BLaER1 (cell line): ENCODE measurements at regions not wholly inside any gene's neighbourhood (a gene's known extent, or its start where the extent isn't known, plus 50 kb on each side); places are given as distances from the start of the nearest gene placed in this dataset.
A peak's percentile ranks its signal among the peaks of the same experiment; 100 is the strongest.
"Not testable (repeated sequence)": the region's sequence is repeated elsewhere in the genome, so short reads cannot be mapped to it uniquely, and the experiment has no call there.

Source experiments
- H3K27ac ChIP-seq: shearing (Covaris generic); formaldehyde crosslinking; 2 replicates; pipeline ENCODE4 v1.8.1; 2022
- H3K27me3 ChIP-seq: shearing (Covaris generic); formaldehyde crosslinking; 2 replicates; pipeline ENCODE4 v1.8.1; 2022
- H3K36me3 ChIP-seq: shearing (Covaris generic); formaldehyde crosslinking; 2 replicates; pipeline ENCODE4 v1.8.1; 2022
- H3K4me1 ChIP-seq: shearing (Covaris generic); formaldehyde crosslinking; 2 replicates; pipeline ENCODE4 v1.8.1; 2022
- H3K4me2 ChIP-seq: shearing (Covaris generic); formaldehyde crosslinking; 2 replicates; pipeline ENCODE4 v1.8.1; 2022
- H3K4me3 ChIP-seq: shearing (Covaris generic); formaldehyde crosslinking; 2 replicates; pipeline ENCODE4 v1.8.1; 2022
- H3K9ac ChIP-seq: shearing (Covaris generic); formaldehyde crosslinking; 2 replicates; pipeline ENCODE4 v1.8.1; 2022
- H3K9me3 ChIP-seq: shearing (Covaris generic); formaldehyde crosslinking; 2 replicates; pipeline ENCODE4 v1.8.1; 2022
- H4K20me1 ChIP-seq: shearing (Covaris generic); formaldehyde crosslinking; 2 replicates; pipeline ENCODE4 v1.8.1; 2022
- Cebpa-rat ChIP-seq: shearing (Covaris generic); IDR thresholded peaks from 2 replicates; pipeline ENCODE4 v1.8.1; 2022

- no peak for TF ChIP-seq Cebpa-rat
Measured at GRCh38 chr10:45564303-45564959, 108.1 kb downstream of the ZFAND4 start.

GRCh38 chr10:45561952-45562351 lies 110.6 kb downstream of the ZFAND4 start:
- Histone ChIP-seq H3K4me1 (peaks cover 16% of the 10 kb centered on the region), H3K4me2 (no peak overlapping the region), H3K9ac (no peak overlapping the region), H3K27ac (no peak overlapping the region), H3K9me3 (peaks cover 11% of the 10 kb centered on the region), H3K4me3 (no peak overlapping the region), H3K27me3 (no peaks in the 10 kb centered on the region), H4K20me1 (no peaks in the 10 kb centered on the region; the same call in 1 of the 2 replicates), H3K36me3 (peaks cover 8% of the 10 kb centered on the region)
- no peak for TF ChIP-seq Cebpa-rat

More at GRCh38 chr10:45564303-45564959, 108.1 kb downstream of the ZFAND4 start:
- no peaks in the 10 kb centered on the region for H3K27me3 ChIP-seq
- H3K9ac ChIP-seq, result no peak overlapping the region
- peaks cover 8% of the 10 kb centered on the region for H3K36me3 ChIP-seq
- no peak overlapping the region for H3K4me3 ChIP-seq
- H3K4me1 ChIP-seq, result no peaks in the 10 kb centered on the region
- no peak overlapping the region for H3K4me2 ChIP-seq
- no peak overlapping the region for H3K27ac ChIP-seq
- H3K9me3 ChIP-seq, result peaks cover 15% of the 10 kb centered on the region
- H4K20me1 ChIP-seq, result no peaks in the 10 kb centered on the region; the same call in 1 of the 2 replicates

- Histone ChIP-seq H3K4me3 (no peak overlapping the region), H3K36me3 (peaks cover 8% of the 10 kb centered on the region), H4K20me1 (no peaks in the 10 kb centered on the region; the same call in 1 of the 2 replicates), H3K4me1 (peaks cover 17% of the 10 kb centered on the region), H3K9me3 (peaks cover 11% of the 10 kb centered on the region), H3K9ac (no peak overlapping the region), H3K27ac (no peak overlapping the region), H3K4me2 (no peak overlapping the region), H3K27me3 (no peaks in the 10 kb centered on the region)
- no peak for TF ChIP-seq Cebpa-rat
Measured at GRCh38 chr10:45560262-45560661, 112.3 kb downstream of the ZFAND4 start.

- no peak overlapping the region for H3K9ac ChIP-seq
- peaks cover 8% of the 10 kb centered on the region for H3K36me3 ChIP-seq
- peaks cover 11% of the 10 kb centered on the region for H3K9me3 ChIP-seq
- no peaks in the 10 kb centered on the region for H3K27me3 ChIP-seq
- TF ChIP-seq Cebpa-rat, result no peak
- H3K27ac ChIP-seq, result no peak overlapping the region
- peaks cover 17% of the 10 kb centered on the region for H3K4me1 ChIP-seq
- no peak overlapping the region for H3K4me3 ChIP-seq
- H3K4me2 ChIP-seq, result peak overlapping the region; percentile 72; the same call in 1 of the 2 replicates
- no peaks in the 10 kb centered on the region; the same call in 1 of the 2 replicates for H4K20me1 ChIP-seq
Measured at GRCh38 chr10:45558425-45558824, 114.1 kb downstream of the ZFAND4 start.

GRCh38 chr10:45557275-45557905 lies 115.2 kb downstream of the ZFAND4 start:
- Histone ChIP-seq H3K27ac (peak overlapping the region; percentile 5; the same call in 1 of the 2 replicates), H3K4me2 (peak overlapping the region; percentile 72)

GRCh38 chr10:45555795-45556194 lies 116.8 kb downstream of the ZFAND4 start:
- Histone ChIP-seq H3K4me2 (no peak overlapping the region), H3K4me3 (no peak overlapping the region), H3K36me3 (peaks cover 8% of the 10 kb centered on the region), H3K9ac (no peak overlapping the region), H4K20me1 (no peaks in the 10 kb centered on the region), H3K9me3 (peaks cover 11% of the 10 kb centered on the region), H3K27me3 (no peaks in the 10 kb centered on the region), H3K27ac (no peak overlapping the region), H3K4me1 (peaks cover 17% of the 10 kb centered on the region)
- TF ChIP-seq Cebpa-rat, result no peak

More at GRCh38 chr10:45557275-45557905, 115.2 kb downstream of the ZFAND4 start:
- Histone ChIP-seq H3K27me3 (no peaks in the 10 kb centered on the region), H3K9ac (no peak overlapping the region), H4K20me1 (no peaks in the 10 kb centered on the region), H3K4me3 (no peak overlapping the region), H3K36me3 (peaks cover 8% of the 10 kb centered on the region), H3K4me1 (peaks cover 17% of the 10 kb centered on the region), H3K9me3 (peaks cover 11% of the 10 kb centered on the region)
- no peak for TF ChIP-seq Cebpa-rat

- not testable (repeated sequence) for H3K27ac ChIP-seq, H3K27me3 ChIP-seq, H4K20me1 ChIP-seq, H3K9ac ChIP-seq, H3K36me3 ChIP-seq, H3K9me3 ChIP-seq, H3K4me3 ChIP-seq, H3K4me2 ChIP-seq
- H3K4me1 ChIP-seq, result peaks cover 17% of the 10 kb centered on the region
Measured at GRCh38 chr10:45555332-45555731, 117.2 kb downstream of the ZFAND4 start.

- Histone ChIP-seq H3K4me2 (no peak overlapping the region), H3K4me3 (no peak overlapping the region), H3K9ac (no peak overlapping the region), H3K36me3 (peaks cover 8% of the 10 kb centered on the region; the same call in 1 of the 2 replicates), H3K9me3 (no peaks in the 10 kb centered on the region), H3K27me3 (no peaks in the 10 kb centered on the region), H3K4me1 (peaks cover 17% of the 10 kb centered on the region), H4K20me1 (no peaks in the 10 kb centered on the region), H3K27ac (no peak overlapping the region)
- no peak for TF ChIP-seq Cebpa-rat
Measured at GRCh38 chr10:45553613-45554012, 119.0 kb downstream of the ZFAND4 start.

GRCh38 chr10:45553155-45553554 lies 119.4 kb downstream of the ZFAND4 start:
- Histone ChIP-seq H3K4me3 (no peak overlapping the region), H3K9me3 (no peaks in the 10 kb centered on the region), H3K27me3 (no peaks in the 10 kb centered on the region), H3K4me1 (peaks cover 13% of the 10 kb centered on the region), H3K4me2 (no peak overlapping the region), H4K20me1 (no peaks in the 10 kb centered on the region), H3K27ac (no peak overlapping the region), H3K36me3 (peaks cover 8% of the 10 kb centered on the region; the same call in 1 of the 2 replicates), H3K9ac (no peak overlapping the region)
- no peak for TF ChIP-seq Cebpa-rat

- Histone ChIP-seq H3K9me3 (no peaks in the 10 kb centered on the region), H3K27me3 (no peaks in the 10 kb centered on the region), H3K4me2 (no peak overlapping the region), H4K20me1 (no peaks in the 10 kb centered on the region), H3K27ac (no peak overlapping the region), H3K36me3 (peaks cover 8% of the 10 kb centered on the region; the same call in 1 of the 2 replicates), H3K4me3 (no peak overlapping the region), H3K4me1 (peaks cover 6% of the 10 kb centered on the region), H3K9ac (no peak overlapping the region)
- no peak for TF ChIP-seq Cebpa-rat
Measured at GRCh38 chr10:45552476-45552875, 120.1 kb downstream of the ZFAND4 start.
